GM23248 (cell line): ENCODE measurements at regions not wholly inside any gene's neighbourhood (a gene's known extent, or its start where the extent isn't known, plus 50 kb on each side); places are given as distances from the start of the nearest gene placed in this dataset.

Experiments used
- EZH2 ChIP-seq: fragments of 200-600 bp; sonication (generic); IDR thresholded peaks from 2 replicates; pipeline ENCODE4 v1.6.1; 2018; ENCODE audit warnings: antibody characterized with exemption, mild to moderate bottlenecking; ENCODE audit not compliant: insufficient read depth, poor library complexity, severe bottlenecking
- EZH2phosphoT487 ChIP-seq: fragments of 200-600 bp; sonication (generic); IDR thresholded peaks from 2 replicates; pipeline ENCODE4 v1.6.1; 2018; ENCODE audit warnings: antibody characterized with exemption, moderate library complexity, mild to moderate bottlenecking, low read depth; ENCODE audit not compliant: insufficient read depth

- TF ChIP-seq EZH2 (no peak), EZH2phosphoT487 (no peak)
Observed at GRCh38 chr11:19315511-19315910, 74.8 kb upstream of the E2F8 start.
